ENCODE measurements at regions not wholly inside any gene's neighbourhood (a gene's known extent, or its start where the extent isn't known, plus 50 kb on each side); places are given as distances from the start of the nearest gene placed in this dataset.

DNA sequence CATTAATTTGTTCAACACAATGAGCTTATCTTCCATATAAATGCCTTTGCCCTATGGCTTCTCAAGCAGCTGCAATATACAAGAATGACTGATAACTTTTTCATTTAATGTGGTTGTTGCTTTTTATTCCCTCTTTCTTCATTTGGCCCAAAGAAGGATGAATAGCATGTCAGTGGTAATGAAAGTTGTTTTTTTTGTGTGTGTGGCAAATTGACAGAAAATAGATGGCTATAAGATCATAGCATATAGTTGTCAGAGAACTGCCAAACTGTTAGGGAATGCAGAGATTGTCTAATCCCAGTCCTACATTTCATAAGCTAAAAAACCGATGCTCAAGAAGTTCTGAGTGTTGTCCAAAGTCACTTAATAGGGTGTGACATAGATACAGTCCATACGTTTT is 244.3 kb downstream of the ACTR3 start:
- Histone ChIP-seq H3K36me3 (no peaks in the 10 kb centered on the region), H3K9me3 (no peaks in the 10 kb centered on the region), H3K27me3 (no peaks in the 10 kb centered on the region), H3K27ac (no peak overlapping the region), H3K4me1 (no peaks in the 10 kb centered on the region), H3K4me3 (no peak overlapping the region)
- TF ChIP-seq, protein P1, sequence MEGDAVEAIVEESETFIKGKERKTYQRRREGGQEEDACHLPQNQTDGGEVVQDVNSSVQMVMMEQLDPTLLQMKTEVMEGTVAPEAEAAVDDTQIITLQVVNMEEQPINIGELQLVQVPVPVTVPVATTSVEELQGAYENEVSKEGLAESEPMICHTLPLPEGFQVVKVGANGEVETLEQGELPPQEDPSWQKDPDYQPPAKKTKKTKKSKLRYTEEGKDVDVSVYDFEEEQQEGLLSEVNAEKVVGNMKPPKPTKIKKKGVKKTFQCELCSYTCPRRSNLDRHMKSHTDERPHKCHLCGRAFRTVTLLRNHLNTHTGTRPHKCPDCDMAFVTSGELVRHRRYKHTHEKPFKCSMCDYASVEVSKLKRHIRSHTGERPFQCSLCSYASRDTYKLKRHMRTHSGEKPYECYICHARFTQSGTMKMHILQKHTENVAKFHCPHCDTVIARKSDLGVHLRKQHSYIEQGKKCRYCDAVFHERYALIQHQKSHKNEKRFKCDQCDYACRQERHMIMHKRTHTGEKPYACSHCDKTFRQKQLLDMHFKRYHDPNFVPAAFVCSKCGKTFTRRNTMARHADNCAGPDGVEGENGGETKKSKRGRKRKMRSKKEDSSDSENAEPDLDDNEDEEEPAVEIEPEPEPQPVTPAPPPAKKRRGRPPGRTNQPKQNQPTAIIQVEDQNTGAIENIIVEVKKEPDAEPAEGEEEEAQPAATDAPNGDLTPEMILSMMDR (IDR thresholded peaks at IDR 0.05): no peak
- intact Hi-C loops (cut with DNase I): no loop called here
- DNase-seq (ENCODE audit: low spot score in 2 of 2): no peak

DNA sequence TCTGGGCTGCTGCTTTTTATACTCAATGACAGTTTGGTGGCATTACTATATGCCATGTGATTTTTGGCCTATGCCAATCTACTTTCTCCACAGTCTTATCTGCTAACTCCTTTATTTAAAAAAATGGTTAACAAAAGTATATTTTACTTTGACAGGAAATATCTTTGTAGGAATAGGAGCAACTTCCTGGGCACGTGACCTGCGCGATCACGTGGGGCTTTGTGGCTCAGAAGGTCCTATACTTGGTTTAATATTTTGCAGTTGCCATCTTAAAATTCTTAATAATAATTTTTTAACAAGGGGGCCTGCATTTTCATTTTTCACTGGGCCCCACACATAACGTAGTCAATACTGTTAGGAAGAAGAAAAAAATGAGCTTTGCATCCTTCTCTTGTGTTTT is 249.7 kb downstream of the ACTR3 start:
- intact Hi-C loops (cut with DNase I): no loop called here
- no peak for DNase-seq (ENCODE audit: low spot score in 2 of 2)
- Histone ChIP-seq H3K27me3 (no peaks in the 10 kb centered on the region), H3K27ac (no peak overlapping the region), H3K36me3 (no peaks in the 10 kb centered on the region), H3K9me3 (no peaks in the 10 kb centered on the region), H3K4me3 (no peak overlapping the region), H3K4me1 (no peaks in the 10 kb centered on the region)
- TF ChIP-seq, protein P1 (IDR thresholded peaks at IDR 0.05): no peak

DNA sequence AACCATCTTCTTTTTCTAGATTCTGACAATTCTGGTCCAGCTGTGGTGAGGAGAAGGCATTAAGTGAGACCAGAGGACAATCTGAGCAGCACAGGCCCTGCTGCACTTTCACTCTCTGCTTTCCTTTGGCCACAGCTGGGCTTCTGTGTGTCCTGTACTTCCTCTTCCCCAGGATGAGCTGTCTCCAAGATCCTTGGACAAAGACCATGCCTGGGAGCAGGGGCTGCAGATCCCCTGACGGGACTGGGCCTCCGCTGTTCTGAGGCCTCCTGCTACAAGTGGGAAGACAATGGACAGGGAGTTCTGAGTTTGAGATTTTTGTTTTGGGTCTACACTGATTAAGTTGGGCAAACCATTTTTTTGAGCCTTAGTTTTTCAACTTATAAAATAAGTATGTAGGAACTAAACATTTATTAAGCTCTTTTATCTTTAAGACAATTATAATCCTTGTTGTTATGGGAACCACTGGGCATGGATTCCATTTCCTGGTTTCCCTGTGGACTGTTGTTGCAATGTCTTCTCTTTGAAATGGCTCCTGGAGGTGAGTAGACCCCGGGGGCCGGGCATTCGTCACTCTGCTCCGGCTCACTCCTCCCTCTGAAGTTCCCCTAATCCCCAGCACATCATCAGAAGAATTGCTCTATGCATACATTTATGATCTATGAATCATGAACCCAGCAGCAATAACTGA is 266.6 kb downstream of the ACTR3 start:
- no peaks in the 10 kb centered on the region for H3K9me3 ChIP-seq
- intact Hi-C loops (cut with DNase I): no loop called here

DNA sequence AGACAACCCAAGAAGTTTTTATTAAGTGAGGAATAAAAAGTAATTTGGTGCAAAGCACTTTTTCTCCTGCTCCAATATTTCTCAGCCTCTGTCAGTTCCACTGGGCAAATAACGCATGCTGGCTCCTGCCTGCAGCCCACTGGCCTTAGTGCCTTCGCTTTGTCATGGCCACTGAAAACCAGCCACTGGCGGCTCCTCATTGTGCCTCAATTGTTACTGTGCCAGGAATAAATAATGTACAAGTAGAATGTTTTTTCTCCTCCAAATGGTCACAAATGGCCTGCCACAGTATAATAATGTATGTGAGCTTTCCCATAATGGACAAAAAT is 267.1 kb downstream of the ACTR3 start:
- no peak for DNase-seq (ENCODE audit: low spot score in 2 of 2)
- intact Hi-C loops (cut with DNase I): no loop called here
- Histone ChIP-seq H3K9me3 (no peaks in the 10 kb centered on the region), H3K4me3 (no peak overlapping the region), H3K36me3 (no peaks in the 10 kb centered on the region), H3K27ac (no peak overlapping the region), H3K27me3 (no peaks in the 10 kb centered on the region), H3K4me1 (no peaks in the 10 kb centered on the region)
- TF ChIP-seq, protein P1 (IDR thresholded peaks at IDR 0.05): no peak

More for the DNA sequence above, 266.6 kb downstream of the ACTR3 start:
- no peak overlapping the region for H3K27ac ChIP-seq
- H3K4me1 ChIP-seq: no peaks in the 10 kb centered on the region
- no peak for DNase-seq (ENCODE audit: low spot score in 2 of 2)
- H3K36me3 ChIP-seq: no peaks in the 10 kb centered on the region
- H3K4me3 ChIP-seq: no peak overlapping the region
- TF ChIP-seq, protein P1 (IDR thresholded peaks at IDR 0.05): no peak
- H3K27me3 ChIP-seq: no peaks in the 10 kb centered on the region

DNA sequence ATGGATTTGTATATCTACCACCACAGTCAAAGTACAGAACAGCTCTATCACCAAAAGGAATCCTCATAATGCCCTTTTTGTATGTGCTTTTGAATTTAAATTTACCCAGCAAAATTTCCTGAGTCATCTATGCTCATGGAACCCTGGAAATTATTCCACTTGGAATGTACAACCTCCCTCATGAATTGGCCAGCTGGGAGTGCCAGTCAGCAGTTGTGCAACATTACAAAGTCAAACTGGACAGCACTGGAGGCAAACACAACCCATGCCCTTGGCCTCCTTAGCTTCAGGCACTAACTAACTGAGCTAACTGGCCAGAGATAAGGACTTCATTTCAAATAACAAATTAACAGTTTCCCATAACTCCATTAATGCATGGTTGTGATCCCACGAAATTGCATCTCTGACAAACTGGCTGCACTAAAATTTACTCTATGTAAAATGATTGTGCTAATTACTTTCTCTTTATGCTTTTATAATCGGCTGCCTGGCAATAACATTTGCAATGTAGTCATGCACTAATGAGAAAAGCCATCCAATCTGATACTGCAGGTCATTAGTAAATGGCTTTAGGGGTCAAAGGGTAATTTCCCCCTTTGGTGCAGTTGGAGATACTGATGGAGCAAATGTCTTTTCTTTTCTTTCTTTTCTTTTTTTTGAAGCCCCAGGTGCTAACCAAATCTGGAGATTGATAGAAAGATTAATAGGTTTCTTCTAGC is 270.5 kb downstream of the ACTR3 start:
- TF ChIP-seq, protein P1 (IDR thresholded peaks at IDR 0.05): no peak
- Histone ChIP-seq H3K27ac (no peak overlapping the region), H3K36me3 (no peaks in the 10 kb centered on the region), H3K27me3 (no peaks in the 10 kb centered on the region), H3K9me3 (no peaks in the 10 kb centered on the region), H3K4me1 (no peaks in the 10 kb centered on the region), H3K4me3 (no peak overlapping the region)
- DNase-seq (ENCODE audit: low spot score in 2 of 2): no peak
- intact Hi-C loops (cut with DNase I): no loop called here

Measured in ascending aorta (tissue), 2 donors.